ENCODE measurements at regions not wholly inside any gene's neighbourhood (a gene's known extent, or its start where the extent isn't known, plus 50 kb on each side); places are given as distances from the start of the nearest gene placed in this dataset.

DNA sequence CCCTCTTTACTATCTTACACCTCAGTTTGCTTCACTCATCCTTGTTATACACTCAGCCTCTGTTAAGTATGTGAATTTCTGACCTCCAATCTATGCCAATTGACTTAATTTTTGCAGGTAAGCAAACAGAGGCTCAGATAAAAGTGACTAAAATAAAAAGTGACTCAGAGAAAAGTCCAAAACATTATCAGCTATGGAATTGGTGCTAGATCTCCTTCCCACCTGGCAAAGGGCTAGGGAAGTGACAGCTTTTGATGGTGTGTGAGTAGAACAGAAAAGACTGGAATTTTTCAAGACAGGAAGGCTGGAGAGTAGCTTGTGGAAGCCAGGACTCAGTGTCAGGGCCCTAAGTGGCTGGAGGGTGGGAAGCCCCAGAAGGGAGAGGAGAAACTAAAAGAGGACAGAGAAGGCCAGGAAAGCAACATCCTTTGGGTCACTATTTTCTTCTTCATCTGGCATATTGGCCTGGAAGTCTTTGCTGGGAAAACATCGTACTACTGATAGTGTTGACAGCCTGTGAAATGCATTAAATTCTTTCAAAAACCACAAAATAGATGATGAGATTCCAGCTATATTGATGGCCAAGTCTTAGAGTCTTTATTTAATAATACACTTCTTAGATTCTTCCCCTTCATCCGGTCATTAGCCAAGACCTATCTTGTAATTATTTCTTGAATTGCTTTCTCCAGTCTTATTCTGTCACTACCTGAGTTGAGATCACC lies 392.8 kb downstream of the RAPGEF2 start:
- TF ChIP-seq, protein P1, sequence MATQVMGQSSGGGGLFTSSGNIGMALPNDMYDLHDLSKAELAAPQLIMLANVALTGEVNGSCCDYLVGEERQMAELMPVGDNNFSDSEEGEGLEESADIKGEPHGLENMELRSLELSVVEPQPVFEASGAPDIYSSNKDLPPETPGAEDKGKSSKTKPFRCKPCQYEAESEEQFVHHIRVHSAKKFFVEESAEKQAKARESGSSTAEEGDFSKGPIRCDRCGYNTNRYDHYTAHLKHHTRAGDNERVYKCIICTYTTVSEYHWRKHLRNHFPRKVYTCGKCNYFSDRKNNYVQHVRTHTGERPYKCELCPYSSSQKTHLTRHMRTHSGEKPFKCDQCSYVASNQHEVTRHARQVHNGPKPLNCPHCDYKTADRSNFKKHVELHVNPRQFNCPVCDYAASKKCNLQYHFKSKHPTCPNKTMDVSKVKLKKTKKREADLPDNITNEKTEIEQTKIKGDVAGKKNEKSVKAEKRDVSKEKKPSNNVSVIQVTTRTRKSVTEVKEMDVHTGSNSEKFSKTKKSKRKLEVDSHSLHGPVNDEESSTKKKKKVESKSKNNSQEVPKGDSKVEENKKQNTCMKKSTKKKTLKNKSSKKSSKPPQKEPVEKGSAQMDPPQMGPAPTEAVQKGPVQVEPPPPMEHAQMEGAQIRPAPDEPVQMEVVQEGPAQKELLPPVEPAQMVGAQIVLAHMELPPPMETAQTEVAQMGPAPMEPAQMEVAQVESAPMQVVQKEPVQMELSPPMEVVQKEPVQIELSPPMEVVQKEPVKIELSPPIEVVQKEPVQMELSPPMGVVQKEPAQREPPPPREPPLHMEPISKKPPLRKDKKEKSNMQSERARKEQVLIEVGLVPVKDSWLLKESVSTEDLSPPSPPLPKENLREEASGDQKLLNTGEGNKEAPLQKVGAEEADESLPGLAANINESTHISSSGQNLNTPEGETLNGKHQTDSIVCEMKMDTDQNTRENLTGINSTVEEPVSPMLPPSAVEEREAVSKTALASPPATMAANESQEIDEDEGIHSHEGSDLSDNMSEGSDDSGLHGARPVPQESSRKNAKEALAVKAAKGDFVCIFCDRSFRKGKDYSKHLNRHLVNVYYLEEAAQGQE (IDR thresholded peaks at IDR 0.05): no peak
- TF ChIP-seq, protein P2, sequence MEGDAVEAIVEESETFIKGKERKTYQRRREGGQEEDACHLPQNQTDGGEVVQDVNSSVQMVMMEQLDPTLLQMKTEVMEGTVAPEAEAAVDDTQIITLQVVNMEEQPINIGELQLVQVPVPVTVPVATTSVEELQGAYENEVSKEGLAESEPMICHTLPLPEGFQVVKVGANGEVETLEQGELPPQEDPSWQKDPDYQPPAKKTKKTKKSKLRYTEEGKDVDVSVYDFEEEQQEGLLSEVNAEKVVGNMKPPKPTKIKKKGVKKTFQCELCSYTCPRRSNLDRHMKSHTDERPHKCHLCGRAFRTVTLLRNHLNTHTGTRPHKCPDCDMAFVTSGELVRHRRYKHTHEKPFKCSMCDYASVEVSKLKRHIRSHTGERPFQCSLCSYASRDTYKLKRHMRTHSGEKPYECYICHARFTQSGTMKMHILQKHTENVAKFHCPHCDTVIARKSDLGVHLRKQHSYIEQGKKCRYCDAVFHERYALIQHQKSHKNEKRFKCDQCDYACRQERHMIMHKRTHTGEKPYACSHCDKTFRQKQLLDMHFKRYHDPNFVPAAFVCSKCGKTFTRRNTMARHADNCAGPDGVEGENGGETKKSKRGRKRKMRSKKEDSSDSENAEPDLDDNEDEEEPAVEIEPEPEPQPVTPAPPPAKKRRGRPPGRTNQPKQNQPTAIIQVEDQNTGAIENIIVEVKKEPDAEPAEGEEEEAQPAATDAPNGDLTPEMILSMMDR (IDR thresholded peaks at IDR 0.05): no peak
- TF ChIP-seq, protein P3, sequence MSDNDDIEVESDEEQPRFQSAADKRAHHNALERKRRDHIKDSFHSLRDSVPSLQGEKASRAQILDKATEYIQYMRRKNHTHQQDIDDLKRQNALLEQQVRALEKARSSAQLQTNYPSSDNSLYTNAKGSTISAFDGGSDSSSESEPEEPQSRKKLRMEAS (IDR thresholded peaks at IDR 0.05): no peak
